Mammary epithelial cell (primary cell): ENCODE measurements at regions not wholly inside any gene's neighbourhood (a gene's known extent, or its start where the extent isn't known, plus 50 kb on each side); places are given as distances from the start of the nearest gene placed in this dataset.

Experiments used
- EZH2 ChIP-seq: IDR thresholded peaks from 2 replicates; pipeline ENCODE4 v1.6.1; 2012; ENCODE audit warnings: low read length, inconsistent platforms, borderline replicate concordance
- TF ChIP-seq, protein P1 (sequence below), 2 donors: IDR thresholded peaks in 1 of 2; conservative IDR thresholded peaks in 1 of 2; 2 replicates each; pipeline ENCODE4 v1.5.1; 2011 to 2012; ENCODE audit warnings: inconsistent platforms in 2 of 2, low read length in 2 of 2, mild to moderate bottlenecking in 2 of 2, control low read depth in 1 of 2, low read depth in 1 of 2; ENCODE audit not compliant: insufficient read depth in 1 of 2; ENCODE audit errors: extremely low read depth in 1 of 2

DNA sequence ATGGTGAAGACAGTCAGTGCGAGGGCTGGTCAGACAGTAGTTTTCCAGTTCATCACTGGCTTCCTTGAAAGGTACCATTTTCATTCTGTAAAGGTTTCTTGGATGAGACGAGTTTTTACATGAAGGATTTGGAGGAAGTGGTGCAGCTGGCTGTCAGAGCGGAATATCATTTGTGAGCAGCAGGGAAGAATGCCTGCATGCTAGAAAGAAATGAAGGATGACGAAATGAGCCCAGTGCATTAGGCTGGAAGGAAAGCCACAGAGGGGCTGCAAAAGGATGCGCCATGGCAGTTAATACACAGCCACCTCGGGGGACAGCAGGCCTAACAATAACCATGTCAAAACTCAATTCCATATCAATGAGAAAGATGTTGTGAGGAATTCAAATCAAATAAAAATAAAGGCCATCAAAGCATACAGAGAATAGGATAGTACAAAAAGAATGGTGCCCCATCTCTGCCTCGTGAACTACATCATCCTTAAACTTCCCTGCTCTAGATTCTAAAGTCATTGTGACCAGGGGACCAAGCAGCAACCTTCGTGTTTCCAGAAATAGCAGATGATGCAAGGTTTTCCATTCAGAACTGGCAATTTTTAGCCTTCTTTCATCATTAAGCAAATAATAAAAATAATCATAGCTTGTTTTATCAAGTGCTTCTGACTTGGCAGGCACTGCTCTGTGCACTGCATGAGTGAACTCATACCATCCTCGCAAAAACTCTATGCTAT is 504.2 kb downstream of the RFC3 start:
- TF ChIP-seq, protein P1, sequence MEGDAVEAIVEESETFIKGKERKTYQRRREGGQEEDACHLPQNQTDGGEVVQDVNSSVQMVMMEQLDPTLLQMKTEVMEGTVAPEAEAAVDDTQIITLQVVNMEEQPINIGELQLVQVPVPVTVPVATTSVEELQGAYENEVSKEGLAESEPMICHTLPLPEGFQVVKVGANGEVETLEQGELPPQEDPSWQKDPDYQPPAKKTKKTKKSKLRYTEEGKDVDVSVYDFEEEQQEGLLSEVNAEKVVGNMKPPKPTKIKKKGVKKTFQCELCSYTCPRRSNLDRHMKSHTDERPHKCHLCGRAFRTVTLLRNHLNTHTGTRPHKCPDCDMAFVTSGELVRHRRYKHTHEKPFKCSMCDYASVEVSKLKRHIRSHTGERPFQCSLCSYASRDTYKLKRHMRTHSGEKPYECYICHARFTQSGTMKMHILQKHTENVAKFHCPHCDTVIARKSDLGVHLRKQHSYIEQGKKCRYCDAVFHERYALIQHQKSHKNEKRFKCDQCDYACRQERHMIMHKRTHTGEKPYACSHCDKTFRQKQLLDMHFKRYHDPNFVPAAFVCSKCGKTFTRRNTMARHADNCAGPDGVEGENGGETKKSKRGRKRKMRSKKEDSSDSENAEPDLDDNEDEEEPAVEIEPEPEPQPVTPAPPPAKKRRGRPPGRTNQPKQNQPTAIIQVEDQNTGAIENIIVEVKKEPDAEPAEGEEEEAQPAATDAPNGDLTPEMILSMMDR (conservative IDR thresholded peaks at IDR 0.05 in 1 of 2, IDR thresholded peaks at IDR 0.05 in 1 of 2; ENCODE audit: extremely low read depth in 1 of 2, insufficient read depth in 1 of 2, low read depth in 1 of 2, low read length in 2 of 2): no peak
- TF ChIP-seq EZH2: no peak
